ENCODE measurements at regions not wholly inside any gene's neighbourhood (a gene's known extent, or its start where the extent isn't known, plus 50 kb on each side); places are given as distances from the start of the nearest gene placed in this dataset.

DNA sequence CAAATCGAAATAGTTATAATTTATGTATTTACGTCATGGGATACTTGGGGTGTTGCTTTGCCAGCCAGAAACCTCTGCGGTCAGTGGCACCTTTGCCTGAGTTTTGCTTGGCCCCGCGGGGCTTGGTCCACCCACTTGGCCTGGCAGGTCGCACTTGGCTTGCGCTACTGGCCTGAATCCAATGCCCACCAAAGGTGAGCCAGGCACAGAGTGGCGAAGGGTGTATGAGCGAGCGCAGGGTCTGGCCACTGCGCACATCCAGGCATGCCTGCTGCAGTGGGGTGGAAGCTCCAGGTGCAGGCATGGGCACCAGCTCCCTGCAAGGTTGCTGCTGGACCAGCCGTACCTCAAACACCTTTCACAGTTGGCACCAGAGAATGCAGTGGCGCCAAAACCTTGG lies 714.6 kb downstream of the CDH9 start:
- Histone ChIP-seq H2BK20ac (ENCODE audit: low read depth, low read length, poor library complexity, severe bottlenecking) (no peak overlapping the region), H3K27ac (ENCODE audit: insufficient read length, low read depth, low read length) (no peak overlapping the region), H4K8ac (replicated peaks; ENCODE audit: insufficient read length, low read depth, low read length) (no peak overlapping the region), H3K23me2 (ENCODE audit: insufficient read length, low read depth, low read length, poor library complexity, severe bottlenecking) (no peaks in the 10 kb centered on the region), H2BK120ac (ENCODE audit: low read depth, low read length, poor library complexity, severe bottlenecking) (no peak overlapping the region), H4K5ac (ENCODE audit: insufficient read length, low read depth, low read length) (no peak overlapping the region), H3T11ph (ENCODE audit: low read length) (no peak overlapping the region), H2BK15ac (ENCODE audit: low read depth, low read length) (no peak overlapping the region), H3K9ac (ENCODE audit: extremely low read depth, insufficient read length, low read length) (no peak overlapping the region), H3K4me2 (ENCODE audit: insufficient read depth, insufficient read length, low read length) (no peak overlapping the region), H2BK12ac (ENCODE audit: insufficient read length, low read depth, low read length) (no peak overlapping the region), H3K14ac (ENCODE audit: insufficient read depth, low read length) (no peak overlapping the region), H4K20me1 (ENCODE audit: control insufficient read depth, insufficient read depth, insufficient read length) (no peaks in the 10 kb centered on the region), H3K23ac (ENCODE audit: insufficient read length, low read depth, low read length) (no peak overlapping the region), H3K79me2 (ENCODE audit: insufficient read depth, low read length) (no peaks in the 10 kb centered on the region), H3K56ac (ENCODE audit: insufficient read length, low read depth, low read length) (no peak overlapping the region), H4K91ac (ENCODE audit: insufficient read length, low read depth, low read length) (no peak overlapping the region), H3K4ac (ENCODE audit: low read depth, low read length) (no peak overlapping the region), H2BK5ac (ENCODE audit: insufficient read length, low read length) (no peak overlapping the region), H3K9me3 (ENCODE audit: control insufficient read depth, low read depth, low read length) (no peaks in the 10 kb centered on the region), H3K4me1 (ENCODE audit: insufficient read depth, low read length) (no peaks in the 10 kb centered on the region), H2AK5ac (ENCODE audit: insufficient read length, low read length) (no peak overlapping the region), H2AFZ (ENCODE audit: low read length) (no peak overlapping the region), H3K79me1 (ENCODE audit: insufficient read depth, low read depth, low read length, poor library complexity, severe bottlenecking) (no peaks in the 10 kb centered on the region), H3K18ac (ENCODE audit: insufficient read length, low read depth, low read length) (no peak overlapping the region), H3K27me3 (ENCODE audit: insufficient read depth, low read length) (no peaks in the 10 kb centered on the region)
- TF ChIP-seq, protein P1, sequence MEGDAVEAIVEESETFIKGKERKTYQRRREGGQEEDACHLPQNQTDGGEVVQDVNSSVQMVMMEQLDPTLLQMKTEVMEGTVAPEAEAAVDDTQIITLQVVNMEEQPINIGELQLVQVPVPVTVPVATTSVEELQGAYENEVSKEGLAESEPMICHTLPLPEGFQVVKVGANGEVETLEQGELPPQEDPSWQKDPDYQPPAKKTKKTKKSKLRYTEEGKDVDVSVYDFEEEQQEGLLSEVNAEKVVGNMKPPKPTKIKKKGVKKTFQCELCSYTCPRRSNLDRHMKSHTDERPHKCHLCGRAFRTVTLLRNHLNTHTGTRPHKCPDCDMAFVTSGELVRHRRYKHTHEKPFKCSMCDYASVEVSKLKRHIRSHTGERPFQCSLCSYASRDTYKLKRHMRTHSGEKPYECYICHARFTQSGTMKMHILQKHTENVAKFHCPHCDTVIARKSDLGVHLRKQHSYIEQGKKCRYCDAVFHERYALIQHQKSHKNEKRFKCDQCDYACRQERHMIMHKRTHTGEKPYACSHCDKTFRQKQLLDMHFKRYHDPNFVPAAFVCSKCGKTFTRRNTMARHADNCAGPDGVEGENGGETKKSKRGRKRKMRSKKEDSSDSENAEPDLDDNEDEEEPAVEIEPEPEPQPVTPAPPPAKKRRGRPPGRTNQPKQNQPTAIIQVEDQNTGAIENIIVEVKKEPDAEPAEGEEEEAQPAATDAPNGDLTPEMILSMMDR (conservative IDR thresholded peaks at IDR 0.05) = no peak
- peaks cover 1% of the 10 kb centered on the region; the same call in 1 of the 2 replicates for H3K27me3 Mint-ChIP-seq (ENCODE audit: low read depth)
- H3K9me3 Mint-ChIP-seq = peaks cover 0 to 3% of the 10 kb centered on the region in 2 experiments; a peak in 2 of 5 replicates
- H3K36me3 Mint-ChIP-seq (ENCODE audit: insufficient read depth in 1 of 3, low read depth in 3 of 3) = no peaks in the 10 kb centered on the region
- DNase-seq = no peak
- no CpG with 5 or more reads among the region's 13 CpGs for WGBS (ENCODE audit: extremely low coverage, insufficient read length, low lambda C conversion rate)
- H3K27ac Mint-ChIP-seq = no peak overlapping the region
- H3K4me3 Mint-ChIP-seq = no peak overlapping the region
- H3K4me1 Mint-ChIP-seq = no peaks in the 10 kb centered on the region
